Keratinocyte (primary cell): ENCODE measurements at regions not wholly inside any gene's neighbourhood (a gene's known extent, or its start where the extent isn't known, plus 50 kb on each side); places are given as distances from the start of the nearest gene placed in this dataset.

Experiments
- DNase-seq: peaks from one replicate; pipeline ENCODE4 v3.0.0-alpha.2; 2011; ENCODE audit warnings: low read depth, missing footprints, low spot score
- FAIRE-seq: peaks from 2 replicates; lab custom pipeline; 2011; peaks lifted over from hg19 to GRCh38; lab: Jason Lieb, UNC
- H2AFZ ChIP-seq: 2 replicates; pipeline ENCODE4 v1.6.0; 2012; ENCODE audit warnings: low read length, control low read depth, inconsistent platforms; ENCODE audit not compliant: control insufficient read depth
- H3K27ac ChIP-seq: 2 replicates; pipeline ENCODE4 v1.5.1; 2011; ENCODE audit warnings: low read length; ENCODE audit not compliant: control insufficient read depth, insufficient read depth
- H3K27me3 ChIP-seq: 3 replicates; pipeline ENCODE4 v1.6.0; 2011; ENCODE audit warnings: low read length; ENCODE audit not compliant: control insufficient read depth, insufficient read depth; ENCODE audit errors: extremely low read depth
- H3K36me3 ChIP-seq, 2 experiments: 2 replicates in 1 of 2; 3 replicates in 1 of 2; pipeline ENCODE4 v1.5.1; 2011; ENCODE audit warnings: low read length in 2 of 2, mild to moderate bottlenecking in 1 of 2; ENCODE audit not compliant: control insufficient read depth in 2 of 2, insufficient read depth in 2 of 2; ENCODE audit errors: extremely low read depth in 1 of 2
- H3K4me1 ChIP-seq: 3 replicates; pipeline ENCODE4 v1.5.1; 2011; ENCODE audit warnings: low read length; ENCODE audit not compliant: control insufficient read depth, insufficient read depth; ENCODE audit errors: extremely low read depth
- H3K4me2 ChIP-seq: 3 replicates; pipeline ENCODE4 v1.6.0; 2011; ENCODE audit warnings: low read depth, low read length; ENCODE audit not compliant: control insufficient read depth, insufficient read depth; ENCODE audit errors: extremely low read depth
- H3K4me3 ChIP-seq, 3 experiments: fragments of 200-600 bp in 1 of 3; sonication (generic) in 1 of 3; 2 replicates in 2 of 3; 3 replicates in 1 of 3; pipeline ENCODE4 v1.5.1; 2011 to 2016; ENCODE audit warnings: low read length in 3 of 3, mild to moderate bottlenecking in 3 of 3, control low read depth in 2 of 3, inconsistent platforms in 1 of 3, low read depth in 1 of 3, mixed read lengths in 1 of 3, mixed run types in 1 of 3, moderate library complexity in 1 of 3; ENCODE audit not compliant: control insufficient read depth in 2 of 3, insufficient read depth in 2 of 3; ENCODE audit errors: extremely low read depth in 1 of 3
- H3K79me2 ChIP-seq: 2 replicates; pipeline ENCODE4 v1.6.0; 2012; ENCODE audit warnings: low read length; ENCODE audit not compliant: control insufficient read depth, insufficient read depth
- H3K9ac ChIP-seq: 3 replicates; pipeline ENCODE4 v1.6.0; 2011; ENCODE audit warnings: low read length; ENCODE audit not compliant: control insufficient read depth, insufficient read depth; ENCODE audit errors: extremely low read depth
- H3K9me1 ChIP-seq: 3 replicates; pipeline ENCODE4 v1.6.0; 2011; ENCODE audit warnings: low read length; ENCODE audit not compliant: control insufficient read depth, insufficient read depth; ENCODE audit errors: extremely low read depth
- H3K9me3 ChIP-seq: 2 replicates; pipeline ENCODE4 v1.5.1; 2012; ENCODE audit warnings: low read depth, low read length; ENCODE audit not compliant: control insufficient read depth
- H4K20me1 ChIP-seq: 3 replicates; pipeline ENCODE4 v1.6.0; 2011; ENCODE audit warnings: low read length; ENCODE audit not compliant: control insufficient read depth, insufficient read depth; ENCODE audit errors: extremely low read depth
- EZH2 ChIP-seq: IDR thresholded peaks from one replicate; pipeline ENCODE4 v1.6.1; 2012; ENCODE audit warnings: inconsistent platforms, mild to moderate bottlenecking, low read length, moderate library complexity
- dilution Hi-C: fragments of 300-500 bp; cut with MboI; formaldehyde crosslinking; loops from one replicate; pipeline ENCODE4 v1.7.0; 2020; ENCODE audit warnings: low sequenced_read_pairs; ENCODE audit not compliant: extremely low pct_ligation_motif_present
- TF ChIP-seq, protein P1 (sequence below), 3 experiments: IDR thresholded peaks in 1 of 3; conservative IDR thresholded peaks in 1 of 3; optimal IDR thresholded peaks in 1 of 3; 2 replicates in 2 of 3; 3 replicates in 1 of 3; pipeline versions ENCODE3 to v1.5.1; 2011; ENCODE audit warnings: low read length in 3 of 3, mild to moderate bottlenecking in 3 of 3, moderate library complexity in 2 of 3, control low read depth in 1 of 3, inconsistent platforms in 1 of 3; ENCODE audit not compliant: insufficient read depth in 2 of 3; ENCODE audit errors: extremely low read depth in 1 of 3

- dilution Hi-C loops = loop anchor here (25.0 kb wide), 2 partner anchors 377 to 1252 kb away; no protein-coding TSS in a partner anchor
- H3K79me2 ChIP-seq = no peaks in the 10 kb centered on the region
- no peak overlapping the region for H3K4me3 ChIP-seq
- H3K27ac ChIP-seq = no peak overlapping the region
- H3K27me3 ChIP-seq = no peaks in the 10 kb centered on the region
- TF ChIP-seq, protein P1, sequence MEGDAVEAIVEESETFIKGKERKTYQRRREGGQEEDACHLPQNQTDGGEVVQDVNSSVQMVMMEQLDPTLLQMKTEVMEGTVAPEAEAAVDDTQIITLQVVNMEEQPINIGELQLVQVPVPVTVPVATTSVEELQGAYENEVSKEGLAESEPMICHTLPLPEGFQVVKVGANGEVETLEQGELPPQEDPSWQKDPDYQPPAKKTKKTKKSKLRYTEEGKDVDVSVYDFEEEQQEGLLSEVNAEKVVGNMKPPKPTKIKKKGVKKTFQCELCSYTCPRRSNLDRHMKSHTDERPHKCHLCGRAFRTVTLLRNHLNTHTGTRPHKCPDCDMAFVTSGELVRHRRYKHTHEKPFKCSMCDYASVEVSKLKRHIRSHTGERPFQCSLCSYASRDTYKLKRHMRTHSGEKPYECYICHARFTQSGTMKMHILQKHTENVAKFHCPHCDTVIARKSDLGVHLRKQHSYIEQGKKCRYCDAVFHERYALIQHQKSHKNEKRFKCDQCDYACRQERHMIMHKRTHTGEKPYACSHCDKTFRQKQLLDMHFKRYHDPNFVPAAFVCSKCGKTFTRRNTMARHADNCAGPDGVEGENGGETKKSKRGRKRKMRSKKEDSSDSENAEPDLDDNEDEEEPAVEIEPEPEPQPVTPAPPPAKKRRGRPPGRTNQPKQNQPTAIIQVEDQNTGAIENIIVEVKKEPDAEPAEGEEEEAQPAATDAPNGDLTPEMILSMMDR (optimal IDR thresholded peaks at IDR 0.05 in 1 of 3, IDR thresholded peaks at IDR 0.05 in 1 of 3, conservative IDR thresholded peaks at IDR 0.05 in 1 of 3; ENCODE audit: extremely low read depth in 1 of 3, insufficient read depth in 2 of 3, low read length in 3 of 3) = peak; percentile 49 to 62 (median 60)
- TF ChIP-seq EZH2 = no peak
- H3K36me3 ChIP-seq = no peaks in the 10 kb centered on the region
- H3K9ac ChIP-seq = no peak overlapping the region
- no peaks in the 10 kb centered on the region for H4K20me1 ChIP-seq
- no peaks in the 10 kb centered on the region for H3K4me1 ChIP-seq
- H3K4me2 ChIP-seq = no peak overlapping the region
- H3K9me3 ChIP-seq = no peaks in the 10 kb centered on the region
- peak; percentile 70 for FAIRE-seq
- H2AFZ ChIP-seq = no peak overlapping the region
- peak; percentile 21 for DNase-seq
- no peaks in the 10 kb centered on the region for H3K9me1 ChIP-seq
Measured at GRCh38 chr4:64539234-64539849, 130.1 kb upstream of the TECRL start.

DNA sequence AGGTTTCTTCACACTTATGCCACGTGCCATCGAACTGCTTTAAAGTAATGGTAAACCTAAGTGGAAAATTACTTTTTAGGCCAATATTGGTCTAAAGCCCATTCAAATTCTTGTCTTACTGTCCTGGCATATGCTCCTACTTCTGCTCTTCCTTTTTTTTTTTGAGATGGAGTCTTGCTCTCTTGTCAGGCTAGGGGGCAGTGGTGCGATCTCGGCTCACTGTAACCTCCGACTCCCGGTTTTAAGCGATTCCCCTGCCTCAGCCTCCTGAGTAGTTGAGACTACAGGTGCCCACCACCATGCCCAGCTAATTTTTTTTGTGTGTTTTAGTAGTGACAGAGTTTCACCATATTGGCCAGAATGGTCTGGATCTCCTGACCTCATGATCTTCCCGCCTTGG lies 129.0 kb upstream of the TECRL start:
- no peak overlapping the region for H3K4me2 ChIP-seq
- H3K9me1 ChIP-seq = no peaks in the 10 kb centered on the region
- no peaks in the 10 kb centered on the region for H3K36me3 ChIP-seq
- no peaks in the 10 kb centered on the region for H3K27me3 ChIP-seq
- no peak overlapping the region for H3K27ac ChIP-seq
- FAIRE-seq (no peak), DNase-seq (no peak)
- H3K79me2 ChIP-seq = no peaks in the 10 kb centered on the region
- no peak overlapping the region for H2AFZ ChIP-seq
- H3K4me3 ChIP-seq = no peak overlapping the region
- no peak overlapping the region for H3K9ac ChIP-seq
- no peaks in the 10 kb centered on the region for H4K20me1 ChIP-seq
- H3K9me3 ChIP-seq = no peaks in the 10 kb centered on the region
- dilution Hi-C loops = loop anchor here (25.0 kb wide), 2 partner anchors 376 to 1251 kb away; no protein-coding TSS in a partner anchor
- TF ChIP-seq, protein P1 (optimal IDR thresholded peaks at IDR 0.05 in 1 of 3, IDR thresholded peaks at IDR 0.05 in 1 of 3, conservative IDR thresholded peaks at IDR 0.05 in 1 of 3; ENCODE audit: extremely low read depth in 1 of 3, insufficient read depth in 2 of 3, low read length in 3 of 3) = no peak
- no peak for TF ChIP-seq EZH2
- H3K4me1 ChIP-seq = no peaks in the 10 kb centered on the region
